Pancreas (tissue), 10 donors: ENCODE measurements at regions not wholly inside any gene's neighbourhood (a gene's known extent, or its start where the extent isn't known, plus 50 kb on each side); places are given as distances from the start of the nearest gene placed in this dataset.
"Not testable (repeated sequence)": the region's sequence is repeated elsewhere in the genome, so short reads cannot be mapped to it uniquely, and the experiment has no call there.

Experiments
- ATAC-seq, 4 donors: fragments of 200-7000 bp; cut with Tn5 transposase; one replicate each; pipeline versions ENCODE4 v1.8.0 to v1.9.1; 2020; ENCODE audit warnings: mild to moderate bottlenecking in 4 of 4, moderate library complexity in 4 of 4
- DNase-seq, 6 donors: peaks; one replicate each; pipeline ENCODE4 v3.0.0-alpha.2; 2020
- FAIRE-seq: peaks from 2 replicates; lab custom pipeline; 2012; peaks lifted over from hg19 to GRCh38; lab: Jason Lieb, UNC
- H3K27ac ChIP-seq, 4 donors: fragments of 200-600 bp; sonication (generic); 1 replicate in 3 of 4; 2 replicates in 1 of 4; pipeline versions ENCODE4 v1.5.0 to v1.8.0; 2020
- H3K27me3 ChIP-seq, 4 donors: fragments of 200-600 bp; one replicate each; pipeline ENCODE4 v1.8.0; 2021
- H3K36me3 ChIP-seq, 3 donors: fragments of 200-600 bp; sonication (generic) in 1 of 3; one replicate each; pipeline versions ENCODE4 v1.5.0 to v1.8.0; 2020 to 2021
- H3K4me1 ChIP-seq, 3 donors: fragments of 200-600 bp; one replicate each; pipeline ENCODE4 v1.8.0; 2021
- H3K4me3 ChIP-seq, 4 donors: fragments of 200-600 bp; sonication (generic) in 2 of 4; one replicate each; pipeline versions ENCODE4 v1.5.0 to v1.8.0; 2020 to 2021
- H3K9me3 ChIP-seq, 4 donors: fragments of 200-600 bp; one replicate each; pipeline ENCODE4 v1.8.0; 2021
- CTCF ChIP-seq, 4 donors: fragments of 200-600 bp; sonication (generic) in 3 of 4; IDR thresholded peaks; one replicate each; pipeline versions ENCODE4 v1.5.0 to v1.8.0; 2021; ENCODE audit warnings: antibody characterized with exemption in 4 of 4
- WGBS, 2 donors: extraction: QIAGEN DNeasy Blood & Tissue Kit; methylation state at CpG; one replicate each; pipeline ENCODE4 v1.1.7; 2013; 5-methylcytosine and 5-hydroxymethylcytosine counted together
- intact Hi-C, 3 donors: fragments of 100-400 bp; cut with DNase I; formaldehyde crosslinking; loops; one replicate each; pipeline versions ENCODE4 v1.11.1 to v1.14.2; 2022
- donor health status: healthy with polysubstance abuse.
- donor health status: DM: no; HTN: no; CAD: no; lungs with moderate emphysema.
- donor health status: DM: no; HTN: no; CAD: no.
- donor health status: control.
- donor health status: control.
- donor health status: Bipolar disorder and iron deficiency.
- donor health status: DM: yes; HTN: yes; CAD: no.
- donor health status: DM: no; HTN: no; CAD: no.
- donor health status: DM: no; HTN: no; CAD: no.
- donor health status: DM: yes; HTN: yes; CAD: no.

GRCh38 chr19:27419217-27419616 is 1793.7 kb downstream of the UQCRFS1 start:
- H3K27me3 ChIP-seq, H3K36me3 ChIP-seq, ATAC-seq, H3K4me3 ChIP-seq, H3K27ac ChIP-seq, H3K4me1 ChIP-seq, FAIRE-seq, intact Hi-C loops, DNase-seq, H3K9me3 ChIP-seq: not testable (repeated sequence)
- WGBS, 2 donors = 90 to 98% methylated on average over 1 of the region's 1 CpG

DNA sequence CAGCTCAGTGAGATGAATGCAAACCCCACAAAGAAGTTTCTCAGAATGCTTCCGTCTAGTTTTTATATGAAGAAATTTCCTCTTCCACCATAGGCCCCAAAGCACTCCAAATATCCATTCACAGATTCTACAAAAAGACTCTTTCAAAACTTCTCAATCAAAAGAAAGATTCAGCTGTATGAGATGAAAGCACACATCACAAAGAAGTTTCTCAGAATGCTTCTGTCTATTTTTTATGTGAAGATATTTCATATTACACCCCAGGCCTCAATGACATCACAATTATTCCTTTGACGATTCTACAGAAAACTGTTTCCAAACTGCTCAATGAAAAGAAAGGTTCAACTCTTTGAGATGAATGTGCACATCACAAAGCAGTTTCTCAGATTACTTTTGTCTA is 1819.4 kb downstream of the UQCRFS1 start:
- Histone ChIP-seq H3K36me3 (no peaks in the 10 kb centered on the region), H3K4me1 (no peaks in the 10 kb centered on the region), H3K9me3 (no peaks in the 10 kb centered on the region), H3K27ac (no peak overlapping the region), H3K4me3 (no peak overlapping the region), H3K27me3 (no peaks in the 10 kb centered on the region)
- DNase-seq (no peak), ATAC-seq (no peak), FAIRE-seq (no peak)
- intact Hi-C loops = no loop called here
- no peak for TF ChIP-seq CTCF (IDR thresholded peaks at IDR 0.05)
- WGBS, 2 donors = 59 to 76% methylated on average over 2 of the region's 2 CpGs

DNA sequence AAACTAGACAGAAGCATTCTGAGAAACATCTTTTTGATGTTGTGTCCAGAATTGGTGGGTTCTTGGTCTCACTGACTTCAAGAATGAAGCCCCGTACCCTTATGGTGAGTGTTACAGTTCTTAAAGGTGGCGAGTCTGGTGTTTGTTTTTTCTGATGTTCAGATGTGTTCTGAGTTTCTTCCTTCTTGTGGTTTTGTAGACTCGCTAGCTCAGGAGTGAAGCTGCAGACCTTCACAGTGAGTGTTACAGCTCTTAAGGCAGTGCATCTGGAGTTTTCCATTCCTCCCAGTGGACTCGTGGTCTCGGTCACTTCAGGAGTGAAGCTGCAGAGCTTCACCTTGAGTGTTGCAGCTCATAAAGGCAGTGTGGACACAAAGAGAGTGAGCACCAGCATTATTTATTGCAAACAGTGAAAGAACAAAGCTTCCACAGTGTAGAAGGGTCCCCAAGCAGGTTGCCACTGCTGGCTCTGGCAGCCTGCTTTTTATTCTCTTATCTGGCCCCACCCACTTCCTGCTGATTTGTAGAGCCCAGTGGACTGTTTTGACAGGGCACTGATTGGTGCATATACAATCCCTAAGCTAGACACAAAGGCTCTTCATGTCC is 1820.8 kb downstream of the UQCRFS1 start:
- no peak overlapping the region for H3K4me3 ChIP-seq
- no peak overlapping the region for H3K27ac ChIP-seq
- ATAC-seq (no peak), FAIRE-seq (no peak), DNase-seq (peak in 2 of 6 donors; percentile 5 to 17)
- 53 to 56% methylated on average over 5 of the region's 5 CpGs for WGBS, 2 donors
- no peak for TF ChIP-seq CTCF (IDR thresholded peaks at IDR 0.05)
- no peaks in the 10 kb centered on the region for H3K4me1 ChIP-seq
- intact Hi-C loops = no loop called here
- H3K36me3 ChIP-seq = no peaks in the 10 kb centered on the region
- no peaks in the 10 kb centered on the region for H3K27me3 ChIP-seq
- peaks cover 0 to under 1% (median 0%) of the 10 kb centered on the region in 4 donors for H3K9me3 ChIP-seq

GRCh38 chr19:27379306-27379705 is 1833.6 kb downstream of the UQCRFS1 start:
- H3K9me3 ChIP-seq, intact Hi-C loops, DNase-seq, H3K27me3 ChIP-seq, H3K4me3 ChIP-seq, H3K4me1 ChIP-seq, H3K27ac ChIP-seq, ATAC-seq, H3K36me3 ChIP-seq, FAIRE-seq: not testable (repeated sequence)
- WGBS, 2 donors = 35 to 36% methylated on average over 5 of the region's 5 CpGs

GRCh38 chr19:27369603-27370002 is 1843.3 kb downstream of the UQCRFS1 start:
- H3K4me1 ChIP-seq, intact Hi-C loops, H3K27me3 ChIP-seq, ATAC-seq, H3K36me3 ChIP-seq, H3K27ac ChIP-seq, H3K4me3 ChIP-seq, DNase-seq, H3K9me3 ChIP-seq, FAIRE-seq: not testable (repeated sequence)
- WGBS, 2 donors = 23 to 32% methylated on average over 3 of the region's 3 CpGs

DNA sequence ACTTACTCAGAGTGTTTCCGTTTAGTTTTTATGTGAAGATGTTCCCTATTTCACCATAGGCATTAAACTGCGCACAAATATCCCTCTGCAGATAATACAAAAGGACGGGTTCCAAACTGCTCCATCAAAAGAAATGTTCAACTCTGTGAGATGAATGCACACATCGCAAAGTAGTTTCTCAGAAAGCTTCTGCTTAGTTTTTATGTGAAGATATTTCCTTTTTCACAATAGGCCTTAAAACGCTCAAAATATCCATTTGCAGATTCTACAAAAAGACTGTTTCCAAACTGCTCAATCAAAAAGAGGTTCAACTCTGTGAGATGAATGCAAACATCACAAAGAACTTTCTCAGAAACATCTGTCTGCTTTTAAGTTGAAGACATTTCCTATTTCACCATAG is 1850.5 kb downstream of the UQCRFS1 start:
- ATAC-seq, H3K27me3 ChIP-seq, H3K9me3 ChIP-seq, H3K27ac ChIP-seq, H3K36me3 ChIP-seq, H3K4me1 ChIP-seq, DNase-seq, H3K4me3 ChIP-seq, FAIRE-seq, intact Hi-C loops: not testable (repeated sequence)
- WGBS, 2 donors = 33% methylated on average over 5 of the region's 5 CpGs

DNA sequence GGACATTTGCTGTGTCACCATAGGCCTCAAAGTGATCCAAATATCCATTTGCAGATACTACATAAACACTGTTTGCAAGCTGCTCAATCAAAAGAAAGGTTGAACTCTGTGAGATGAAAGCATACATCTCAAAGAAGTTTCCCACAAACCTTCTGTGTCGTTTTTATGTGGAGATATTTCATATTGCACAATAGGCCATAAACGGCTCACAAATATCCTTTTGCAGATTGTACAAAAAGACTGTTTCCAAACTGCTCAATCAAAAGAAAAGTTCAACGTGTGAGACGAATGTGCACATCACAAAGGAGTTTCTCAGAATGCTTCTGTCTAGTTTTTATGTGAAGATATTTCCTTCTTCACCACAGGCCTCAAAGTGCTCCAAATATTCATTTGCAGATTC is 1857.4 kb downstream of the UQCRFS1 start:
- FAIRE-seq, H3K36me3 ChIP-seq, H3K4me3 ChIP-seq, H3K27ac ChIP-seq, H3K4me1 ChIP-seq, DNase-seq, H3K27me3 ChIP-seq, ATAC-seq, intact Hi-C loops: not testable (repeated sequence)
- peaks cover 0 to 16% (median 0%) of the 10 kb centered on the region in 4 donors for H3K9me3 ChIP-seq
- 28 to 33% methylated on average over 4 of the region's 4 CpGs for WGBS, 2 donors
